ENCODE measurements at regions not wholly inside any gene's neighbourhood (a gene's known extent, or its start where the extent isn't known, plus 50 kb on each side); places are given as distances from the start of the nearest gene placed in this dataset.

- Histone ChIP-seq H3K4me1 (ENCODE audit: control insufficient read depth, insufficient read depth, low read length) (no peaks in the 10 kb centered on the region), H3K4me3 (ENCODE audit: low read depth in 2 of 2, low read length in 2 of 2) (no peak overlapping the region), H3K9me3 (ENCODE audit: control insufficient read depth, insufficient read depth, low read depth, low read length) (no peaks in the 10 kb centered on the region), H3K27me3 (ENCODE audit: control insufficient read depth, insufficient read depth, low read length) (no peaks in the 10 kb centered on the region; the same call in none of the 2 replicates), H3K36me3 (ENCODE audit: control insufficient read depth, insufficient read depth, low read length) (no peaks in the 10 kb centered on the region), H3K27ac (ENCODE audit: low read length) (no peak overlapping the region)
- intact Hi-C loops (cut with micrococcal nuclease; ENCODE audit: unreplicated experiment) (loop anchor here (2.0 to 10.0 kb wide), 2 partner anchors 235 to 853 kb away; no protein-coding TSS in a partner anchor), in situ Hi-C loops (cut with HindIII; ENCODE audit: low pct_unique_long_range_greater_than_20kb, low sequenced_read_pairs) (no loop called here)
- CTCF ChIA-PET = interaction anchor here (0.6 to 1.0 kb wide), 4 partner anchors 86 to 241 kb away, joined by 3 to 6 read pairs (median 4); no protein-coding TSS in a partner anchor
- POLR2A ChIA-PET = no interaction called here
- DNase-seq (ENCODE audit: low read depth, low spot score) (no peak), ATAC-seq (no peak)
- TF ChIP-seq CTCF (IDR thresholded peaks at IDR 0.05) = no peak
- TF ChIP-seq TCF7L2 (IDR thresholded peaks at IDR 0.05; ENCODE audit: low read depth, low read length) = no peak
- no peak for TF ChIP-seq POLR2AphosphoS5 (IDR thresholded peaks at IDR 0.05; ENCODE audit: low read depth, low read length)
- TF ChIP-seq REST (IDR thresholded peaks at IDR 0.05; ENCODE audit: insufficient read depth in 1 of 2, low read depth in 2 of 2, low read length in 1 of 2) = no peak
- no peak for TF ChIP-seq SIN3A (IDR thresholded peaks at IDR 0.05; ENCODE audit: borderline replicate concordance, insufficient read depth, low read depth, low read length)
- BruUV-seq (replicated peaks) = no TSS peak
These were observed 204.2 kb upstream of the GMDS start for GRCh38 chr6:2449572-2449940.

GRCh38 chr6:2448826-2449571 is 203.6 kb upstream of the GMDS start:
- BruUV-seq (replicated peaks) = no TSS peak
- POLR2A ChIA-PET = no interaction called here

More at GRCh38 chr6:2448826-2449571, 203.6 kb upstream of the GMDS start:
- H3K27ac ChIP-seq (ENCODE audit: low read length) = no peak overlapping the region
- peak; percentile 89 for ATAC-seq
- TF ChIP-seq CTCF (IDR thresholded peaks at IDR 0.05) (peak; percentile 84), REST (IDR thresholded peaks at IDR 0.05; ENCODE audit: insufficient read depth in 1 of 2, low read depth in 2 of 2, low read length in 1 of 2) (no peak)
- intact Hi-C loops (cut with micrococcal nuclease; ENCODE audit: unreplicated experiment) = loop anchor here (1.0 to 10.0 kb wide), 3 partner anchors 234 to 852 kb away; no protein-coding TSS in a partner anchor
- in situ Hi-C loops (cut with HindIII; ENCODE audit: low pct_unique_long_range_greater_than_20kb, low sequenced_read_pairs) = no loop called here
- CTCF ChIA-PET = interaction anchor here (0.6 to 1.0 kb wide), 14 partner anchors 11 to 1135 kb away, joined by 3 to 7 read pairs (median 4); no protein-coding TSS in a partner anchor
- H3K9me3 ChIP-seq (ENCODE audit: control insufficient read depth, insufficient read depth, low read depth, low read length) = no peaks in the 10 kb centered on the region
- no peaks in the 10 kb centered on the region for H3K36me3 ChIP-seq (ENCODE audit: control insufficient read depth, insufficient read depth, low read length)
- DNase-seq (ENCODE audit: low read depth, low spot score) = peak; percentile 50
- H3K4me3 ChIP-seq (ENCODE audit: low read depth in 2 of 2, low read length in 2 of 2) = peak overlapping the region; percentile 13 to 40; a peak in 3 of 4 replicates
- no peaks in the 10 kb centered on the region; the same call in none of the 2 replicates for H3K27me3 ChIP-seq (ENCODE audit: control insufficient read depth, insufficient read depth, low read length)
- H3K4me1 ChIP-seq (ENCODE audit: control insufficient read depth, insufficient read depth, low read length) = no peaks in the 10 kb centered on the region

All from Panc1 (cell line).